GM23248 (cell line): ENCODE measurements at regions not wholly inside any gene's neighbourhood (a gene's known extent, or its start where the extent isn't known, plus 50 kb on each side); places are given as distances from the start of the nearest gene placed in this dataset.

Experiments used
- DNase-seq: peaks from one replicate; pipeline ENCODE4 v3.0.0-alpha.2; 2015
- H2AFZ ChIP-seq: fragments of 200-600 bp; sonication (generic); 2 replicates; pipeline ENCODE4 v1.6.1; 2016; ENCODE audit warnings: antibody characterized with exemption
- H3F3A ChIP-seq: fragments of 200-600 bp; sonication (generic); 2 replicates; pipeline ENCODE4 v1.6.1; 2016; ENCODE audit warnings: mild to moderate bottlenecking, antibody characterized with exemption, mixed run types; ENCODE audit not compliant: insufficient read depth
- H3K27ac ChIP-seq: fragments of 200-600 bp; sonication (generic); 2 replicates; pipeline ENCODE4 v1.5.1; 2016; ENCODE audit warnings: mild to moderate bottlenecking
- H3K27me3 ChIP-seq: fragments of 200-600 bp; sonication (generic); replicated peaks from 2 replicates; pipeline ENCODE4 v1.6.1; 2016; ENCODE audit warnings: mild to moderate bottlenecking; ENCODE audit not compliant: insufficient read depth
- H3K36me3 ChIP-seq: fragments of 200-600 bp; sonication (generic); 2 replicates; pipeline ENCODE4 v1.6.1; 2016; ENCODE audit warnings: low read depth, mild to moderate bottlenecking
- H3K4me1 ChIP-seq: fragments of 200-600 bp; sonication (generic); 2 replicates; pipeline ENCODE4 v1.6.1; 2016; ENCODE audit warnings: mild to moderate bottlenecking; ENCODE audit not compliant: insufficient read depth
- H3K4me2 ChIP-seq: fragments of 200-600 bp; sonication (generic); one replicate; pipeline ENCODE4 v1.6.1; 2016; ENCODE audit warnings: mild to moderate bottlenecking; ENCODE audit not compliant: unreplicated experiment
- H3K4me3 ChIP-seq: fragments of 200-600 bp; sonication (generic); 2 replicates; pipeline ENCODE4 v1.5.1; 2016; ENCODE audit warnings: mild to moderate bottlenecking
- H3K79me2 ChIP-seq: fragments of 200-600 bp; sonication (generic); 2 replicates; pipeline ENCODE4 v1.6.1; 2016; ENCODE audit warnings: mild to moderate bottlenecking; ENCODE audit not compliant: insufficient read depth
- H3K9ac ChIP-seq: fragments of 200-600 bp; sonication (generic); 2 replicates; pipeline ENCODE4 v1.6.1; 2016; ENCODE audit warnings: mild to moderate bottlenecking
- H3K9me2 ChIP-seq: fragments of 200-600 bp; sonication (generic); 2 replicates; pipeline ENCODE4 v1.6.1; 2016; ENCODE audit warnings: mixed run types, mild to moderate bottlenecking, moderate library complexity; ENCODE audit not compliant: insufficient read depth
- H3K9me3 ChIP-seq: fragments of 200-600 bp; sonication (generic); one replicate; pipeline ENCODE4 v1.6.1; 2017; ENCODE audit warnings: low read depth
- H4K20me1 ChIP-seq: fragments of 200-600 bp; sonication (generic); 2 replicates; pipeline ENCODE4 v1.6.0; 2016; ENCODE audit not compliant: insufficient read depth
- EZH2 ChIP-seq: fragments of 200-600 bp; sonication (generic); IDR thresholded peaks from 2 replicates; pipeline ENCODE4 v1.6.1; 2018; ENCODE audit warnings: antibody characterized with exemption, mild to moderate bottlenecking; ENCODE audit not compliant: insufficient read depth, poor library complexity, severe bottlenecking
- EZH2phosphoT487 ChIP-seq: fragments of 200-600 bp; sonication (generic); IDR thresholded peaks from 2 replicates; pipeline ENCODE4 v1.6.1; 2018; ENCODE audit warnings: antibody characterized with exemption, moderate library complexity, mild to moderate bottlenecking, low read depth; ENCODE audit not compliant: insufficient read depth
- WGBS, 2 experiments: methylation state at CpG; one replicate each; pipeline ENCODE4 v1.1.6; 2015 to 2017; ENCODE audit warnings: low lambda C conversion rate in 2 of 2, low coverage in 1 of 2; ENCODE audit errors: missing lambda C conversion rate in 2 of 2; 5-methylcytosine and 5-hydroxymethylcytosine counted together
- in situ Hi-C: fragments of 300-500 bp; cut with MboI; formaldehyde crosslinking; loops from 2 replicates; pipeline ENCODE4 v1.15.0; 2020

- Histone ChIP-seq H3K27me3 (no peaks in the 10 kb centered on the region), H3K9me3 (no peaks in the 10 kb centered on the region), H3F3A (no peaks in the 10 kb centered on the region), H3K27ac (no peak overlapping the region), H3K36me3 (no peaks in the 10 kb centered on the region), H3K4me1 (no peaks in the 10 kb centered on the region), H3K4me3 (no peak overlapping the region), H2AFZ (0 out of 2 replicates have a peak overlapping the region, but pooled peaks have one; percentile 5), H3K9me2 (no peaks in the 10 kb centered on the region; the same call in 1 of the 2 replicates), H3K4me2 (no peak overlapping the region), H4K20me1 (no peaks in the 10 kb centered on the region), H3K9ac (no peak overlapping the region), H3K79me2 (no peaks in the 10 kb centered on the region)
- DNase-seq: no peak
- TF ChIP-seq EZH2 (no peak), EZH2phosphoT487 (no peak)
- in situ Hi-C loops: no loop called here
- 100% methylated on average over 1 of the region's 1 CpG for WGBS, 2 experiments
Observed at GRCh38 chr14:42149609-42150261, 543.1 kb downstream of the LRFN5 start.

- peak overlapping the region; percentile 25; the same call in 1 of the 2 replicates for H2AFZ ChIP-seq
- H3K9ac ChIP-seq: no peak overlapping the region
- TF ChIP-seq EZH2phosphoT487 (no peak), EZH2 (no peak)
- no peak overlapping the region for H3K4me3 ChIP-seq
- H3K4me2 ChIP-seq: no peak overlapping the region
- H4K20me1 ChIP-seq: no peaks in the 10 kb centered on the region
- H3F3A ChIP-seq: peaks cover 10% of the 10 kb centered on the region
- H3K36me3 ChIP-seq: no peaks in the 10 kb centered on the region
- no peak for DNase-seq
- no peaks in the 10 kb centered on the region for H3K79me2 ChIP-seq
- no peaks in the 10 kb centered on the region; the same call in 1 of the 2 replicates for H3K9me2 ChIP-seq
- H3K27me3 ChIP-seq: no peaks in the 10 kb centered on the region
- in situ Hi-C loops: no loop called here
- H3K4me1 ChIP-seq: peaks cover 9% of the 10 kb centered on the region
- 43% methylated on average over 4 of the region's 4 CpGs for WGBS, 2 experiments
- no peak overlapping the region for H3K27ac ChIP-seq
- H3K9me3 ChIP-seq: no peaks in the 10 kb centered on the region
Observed at GRCh38 chr14:42145766-42146165, 539.1 kb downstream of the LRFN5 start.

GRCh38 chr14:42143114-42143513 is 536.4 kb downstream of the LRFN5 start:
- H3K9me2 ChIP-seq: no peaks in the 10 kb centered on the region; the same call in 1 of the 2 replicates
- H3K9me3 ChIP-seq: no peaks in the 10 kb centered on the region
- H3K4me1 ChIP-seq: peaks cover 20% of the 10 kb centered on the region
- no peaks in the 10 kb centered on the region for H4K20me1 ChIP-seq
- WGBS, 2 experiments: 95 to 96% methylated on average over 2 of the region's 2 CpGs
- H3K36me3 ChIP-seq: no peaks in the 10 kb centered on the region
- no peak overlapping the region for H3K27ac ChIP-seq
- no peaks in the 10 kb centered on the region for H3K27me3 ChIP-seq
- no peak for DNase-seq
- no peak overlapping the region for H3K4me3 ChIP-seq
- H3K4me2 ChIP-seq: no peak overlapping the region
- no peak overlapping the region for H2AFZ ChIP-seq
- TF ChIP-seq EZH2: no peak
- TF ChIP-seq EZH2phosphoT487: no peak
- no peak overlapping the region for H3K9ac ChIP-seq
- peaks cover 19% of the 10 kb centered on the region for H3F3A ChIP-seq
- no peaks in the 10 kb centered on the region for H3K79me2 ChIP-seq
- in situ Hi-C loops: no loop called here

GRCh38 chr14:42141328-42141727 is 534.7 kb downstream of the LRFN5 start:
- in situ Hi-C loops: no loop called here
- Histone ChIP-seq H3K9ac (no peak overlapping the region), H3K79me2 (no peaks in the 10 kb centered on the region), H3F3A (peaks cover 19% of the 10 kb centered on the region), H3K4me3 (no peak overlapping the region), H3K9me3 (no peaks in the 10 kb centered on the region), H3K27ac (0 out of 2 replicates have a peak overlapping the region, but pooled peaks have one; percentile 65), H3K36me3 (no peaks in the 10 kb centered on the region), H3K9me2 (no peaks in the 10 kb centered on the region), H2AFZ (no peak overlapping the region), H3K4me1 (peaks cover 20% of the 10 kb centered on the region), H4K20me1 (no peaks in the 10 kb centered on the region), H3K4me2 (no peak overlapping the region), H3K27me3 (no peaks in the 10 kb centered on the region)
- 94 to 97% methylated on average over 2 of the region's 2 CpGs for WGBS, 2 experiments
- no peak for TF ChIP-seq EZH2phosphoT487
- no peak for TF ChIP-seq EZH2
- DNase-seq: peak; percentile 31
